HG02798 (cell line): ENCODE measurements at regions not wholly inside any gene's neighbourhood (a gene's known extent, or its start where the extent isn't known, plus 50 kb on each side); places are given as distances from the start of the nearest gene placed in this dataset.

ENCODE experiments used
- ATAC-seq: cut with Tn5 transposase; IDR thresholded peaks from one replicate; pipeline ENCODE4 v1.9.1; 2021; ENCODE audit warnings: mild to moderate bottlenecking; ENCODE audit not compliant: unreplicated experiment, poor library complexity

DNA sequence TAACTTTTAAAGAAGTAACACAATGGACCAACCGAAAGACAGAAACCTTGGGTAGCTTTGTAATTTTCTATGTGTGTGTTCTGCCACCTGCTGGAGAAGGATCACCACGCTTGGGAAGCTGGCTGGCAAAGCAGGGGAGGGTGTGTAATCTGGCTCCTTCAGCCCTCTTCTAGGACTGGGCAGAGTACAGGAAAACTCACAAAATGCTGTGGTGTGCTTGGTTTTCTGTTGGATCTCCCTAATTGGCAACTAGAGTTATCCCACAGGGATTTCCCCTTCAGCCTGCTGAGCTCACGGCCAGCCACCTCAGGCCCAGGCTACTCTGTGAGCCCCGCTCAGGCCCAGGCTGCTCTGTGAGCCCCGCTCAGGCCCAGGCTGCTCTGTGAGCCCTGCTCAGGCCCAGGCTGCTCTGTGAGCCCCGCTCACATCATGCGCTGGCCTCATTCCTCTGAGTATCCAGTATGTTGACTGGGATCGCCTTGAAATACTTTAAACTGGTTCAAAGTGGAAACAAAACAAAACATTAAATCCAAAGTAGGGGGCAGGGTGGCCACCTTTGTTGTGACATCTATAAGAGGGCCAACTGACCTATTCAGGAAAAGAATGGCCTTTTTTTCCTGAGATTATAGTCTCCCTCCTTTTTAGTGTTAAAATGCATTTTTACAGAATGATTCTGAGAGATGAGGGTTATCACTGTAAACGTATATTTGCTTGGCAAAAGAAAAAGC is 52.0 kb upstream of the RNU6-8 start:
- ATAC-seq, result peak; percentile 52

DNA sequence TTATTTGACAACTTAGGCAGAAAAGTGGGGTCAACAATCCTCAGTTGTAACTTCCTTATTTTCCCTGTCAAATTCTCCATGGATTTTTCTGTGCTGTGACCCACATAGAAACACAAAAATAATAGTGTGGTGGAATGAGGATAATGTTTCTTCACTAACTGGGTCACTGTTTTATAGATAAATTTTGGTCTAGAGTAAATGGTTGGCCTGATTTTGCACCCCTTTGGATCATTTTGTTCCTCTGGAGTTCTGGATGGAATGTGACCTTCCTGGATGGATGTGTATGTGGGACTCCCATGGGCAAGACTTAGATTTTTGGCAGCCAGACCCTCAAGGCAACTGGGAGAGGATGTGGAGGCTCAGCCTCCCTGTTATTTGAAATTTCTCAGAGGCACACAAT is 52.7 kb upstream of the RNU6-8 start:
- ATAC-seq, result no peak

DNA sequence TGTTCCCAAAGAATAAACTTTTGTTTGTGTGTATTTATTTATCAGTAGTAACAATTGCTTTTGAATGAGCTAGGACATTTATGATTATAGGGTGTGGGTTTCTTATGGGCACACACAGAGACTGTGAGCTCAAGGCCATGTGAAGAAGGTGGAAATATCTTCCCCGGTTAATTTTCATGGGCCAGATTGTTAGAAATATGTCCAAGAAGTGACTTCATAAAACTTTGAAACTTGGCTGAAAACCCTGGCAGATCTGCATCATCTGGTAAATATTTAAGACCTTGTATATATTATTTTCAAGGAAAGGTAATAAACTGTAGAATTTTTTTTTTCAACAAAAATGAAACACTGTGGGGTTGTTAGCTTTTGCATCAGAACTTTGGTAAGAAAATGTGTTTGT is 53.5 kb upstream of the RNU6-8 start:
- no peak for ATAC-seq

DNA sequence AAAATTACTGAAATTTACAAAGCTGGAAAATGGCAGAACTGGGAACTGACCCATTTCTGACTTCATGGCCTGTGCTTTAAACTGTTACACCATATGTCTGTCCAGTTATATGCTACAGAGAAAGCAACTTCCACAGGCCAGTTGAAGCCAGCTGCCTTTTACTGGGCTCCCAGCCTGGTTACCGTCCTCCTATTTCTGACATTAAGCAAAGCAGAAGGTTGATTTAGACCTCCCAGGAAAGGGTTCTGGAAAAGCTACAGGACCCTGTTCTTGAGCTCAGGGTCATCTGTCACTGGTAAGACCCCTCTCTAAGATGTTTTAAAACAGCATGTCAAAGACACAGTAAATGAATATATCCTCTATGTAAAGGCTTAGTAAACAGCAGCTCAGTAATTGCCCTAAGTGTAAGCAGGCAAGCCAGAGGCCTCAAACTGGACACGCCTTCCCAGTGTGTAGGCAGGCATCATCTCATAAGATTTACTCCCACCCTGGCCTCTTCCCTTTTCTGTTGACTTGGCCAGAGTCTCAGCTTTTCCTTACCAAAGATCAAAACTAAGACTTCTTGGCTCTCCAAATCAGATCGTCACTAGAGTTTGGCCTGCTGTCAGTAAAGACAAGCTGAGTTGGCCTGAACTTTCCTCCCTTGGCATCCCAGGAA is 55.4 kb upstream of the RNU6-8 start:
- ATAC-seq, result no peak

DNA sequence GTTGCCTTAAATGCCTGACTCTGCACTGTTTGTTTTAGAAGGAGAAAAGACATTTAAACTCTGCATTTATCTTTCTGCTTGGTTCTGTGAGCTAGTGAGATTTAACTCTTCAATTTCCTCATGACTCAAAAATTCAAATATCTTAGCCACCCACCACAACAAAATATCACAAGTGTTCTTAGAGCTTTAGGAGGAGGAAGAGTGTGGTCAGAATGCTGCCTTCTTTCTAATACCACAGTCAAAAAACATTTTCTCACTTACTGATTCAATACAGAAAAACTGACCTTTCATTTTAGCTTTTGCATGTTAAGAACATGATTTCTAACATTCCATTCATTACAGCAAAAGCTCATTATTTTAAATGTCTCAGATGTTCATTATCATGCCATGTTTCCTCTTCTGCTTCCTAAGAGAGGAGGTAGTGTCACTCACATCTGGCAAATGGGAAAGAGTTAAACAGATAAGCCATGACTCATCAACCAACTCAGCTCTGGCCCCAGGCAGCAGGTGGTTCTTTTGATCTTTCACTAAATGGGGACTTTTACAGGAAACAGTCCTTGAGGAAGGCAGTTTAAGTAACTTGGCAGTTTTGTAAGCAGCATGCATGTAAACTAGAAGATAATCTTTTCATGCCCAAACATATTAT is 56.4 kb upstream of the RNU6-8 start:
- ATAC-seq, result peak; percentile 93

DNA sequence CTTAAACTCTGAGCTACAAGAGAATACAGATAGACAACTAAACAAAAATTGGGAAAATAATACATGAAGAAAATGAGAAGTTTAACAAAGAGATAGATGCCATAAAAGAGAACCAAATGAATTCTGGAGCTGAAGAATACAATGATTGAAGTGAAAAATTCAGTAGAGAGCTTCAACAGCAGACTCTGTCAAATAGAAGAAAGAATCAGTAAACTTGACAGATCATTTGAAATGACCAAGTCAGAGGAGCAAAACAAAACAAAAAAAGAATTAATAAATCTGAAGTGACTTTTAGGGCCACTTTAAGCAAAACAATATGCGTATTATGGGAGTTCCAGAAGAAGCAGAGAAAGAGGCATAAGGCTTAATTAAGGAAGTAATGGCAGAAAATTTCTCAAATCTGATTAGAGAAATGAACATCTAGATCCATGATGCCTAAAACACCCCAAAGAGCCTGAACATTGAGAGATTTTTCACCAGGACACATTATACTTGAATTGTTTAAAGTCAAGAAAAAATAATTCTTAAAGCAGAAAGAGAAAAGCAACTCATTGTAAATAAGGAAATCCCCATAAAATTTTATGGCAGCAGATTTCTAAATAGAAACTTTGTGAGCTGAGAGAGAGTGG is 61.0 kb upstream of the RNU6-8 start:
- no peak for ATAC-seq

DNA sequence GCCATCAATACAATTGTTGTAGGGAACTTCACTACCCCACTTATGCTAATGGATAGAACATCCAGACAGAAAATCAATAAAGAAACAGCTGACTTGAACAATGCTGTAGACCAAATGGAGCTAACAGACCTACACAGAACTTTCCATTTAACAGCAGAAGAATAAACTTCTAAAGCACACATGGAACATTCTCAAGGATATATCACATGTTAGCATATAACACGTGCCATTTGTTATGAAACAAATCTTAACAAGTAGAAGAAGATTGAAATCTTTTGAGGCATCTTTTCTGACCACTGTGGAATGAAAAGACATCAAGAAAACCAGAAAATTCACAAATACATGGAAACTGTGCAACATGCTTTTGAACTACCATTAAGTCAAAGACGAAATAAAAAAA is 62.5 kb upstream of the RNU6-8 start:
- ATAC-seq, result no peak

DNA sequence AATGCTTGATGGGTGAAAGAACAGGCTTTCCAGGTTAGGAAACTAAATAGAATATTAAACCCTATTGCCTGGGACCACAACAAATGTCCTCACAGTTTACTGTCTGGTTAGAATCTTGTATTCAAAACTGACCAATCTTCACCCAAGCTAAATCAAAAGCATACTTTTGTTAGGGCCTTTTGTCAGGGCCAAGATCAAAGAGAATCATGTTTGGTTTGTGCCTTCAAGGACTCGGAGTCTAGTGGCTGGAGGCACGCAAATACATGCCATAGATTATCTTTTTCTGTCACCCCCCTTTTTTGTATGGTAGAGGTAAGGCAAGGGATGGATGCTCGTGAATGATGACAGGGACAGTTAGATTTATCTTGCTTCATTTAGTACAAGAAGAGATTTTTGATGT is 51.1 kb upstream of the AKAP6 start:
- ATAC-seq, result no peak
